ENCODE measurements at regions not wholly inside any gene's neighbourhood (a gene's known extent, or its start where the extent isn't known, plus 50 kb on each side); places are given as distances from the start of the nearest gene placed in this dataset.

GRCh38 chr10:78474743-78475142 lies 441.1 kb downstream of the RPS24 start:
- H3K4me1 ChIP-seq (ENCODE audit: control insufficient read depth in 1 of 2, insufficient read depth in 2 of 2, low read length in 2 of 2), result peaks cover 0 to 29% of the 10 kb centered on the region in 2 donors
- H3K4me3 ChIP-seq (ENCODE audit: low read depth in 1 of 2, low read length in 2 of 2), result no peak overlapping the region
- H3K9me3 ChIP-seq (ENCODE audit: control insufficient read depth in 1 of 2, low read length in 2 of 2), result no peaks in the 10 kb centered on the region
- no peak overlapping the region for H3K27ac ChIP-seq (ENCODE audit: low read length)
- H3K36me3 ChIP-seq (ENCODE audit: control insufficient read depth in 1 of 2, insufficient read depth in 2 of 2, low read length in 2 of 2), result no peaks in the 10 kb centered on the region
- no peaks in the 10 kb centered on the region for H3K27me3 ChIP-seq (ENCODE audit: low read depth, low read length)

GRCh38 chr10:78475437-78475836 lies 441.8 kb downstream of the RPS24 start:
- Histone ChIP-seq H3K4me1 (ENCODE audit: control insufficient read depth in 1 of 2, insufficient read depth in 2 of 2, low read length in 2 of 2) (peaks cover 0 to 23% of the 10 kb centered on the region in 2 donors), H3K9me3 (ENCODE audit: control insufficient read depth in 1 of 2, low read length in 2 of 2) (no peaks in the 10 kb centered on the region), H3K4me3 (ENCODE audit: low read depth in 1 of 2, low read length in 2 of 2) (no peak overlapping the region), H3K27ac (ENCODE audit: low read length) (no peak overlapping the region), H3K27me3 (ENCODE audit: low read depth, low read length) (no peaks in the 10 kb centered on the region), H3K36me3 (ENCODE audit: control insufficient read depth in 1 of 2, insufficient read depth in 2 of 2, low read length in 2 of 2) (no peaks in the 10 kb centered on the region)

- no peak overlapping the region for H3K27ac ChIP-seq (ENCODE audit: low read length)
- peaks cover 0 to 16% of the 10 kb centered on the region in 2 donors for H3K4me1 ChIP-seq (ENCODE audit: control insufficient read depth in 1 of 2, insufficient read depth in 2 of 2, low read length in 2 of 2)
Measured at GRCh38 chr10:78476156-78476555, 442.5 kb downstream of the RPS24 start.

GRCh38 chr10:78476844-78477243 lies 443.2 kb downstream of the RPS24 start:
- no peak overlapping the region for H3K27ac ChIP-seq (ENCODE audit: low read length)
- no peaks in the 10 kb centered on the region for H3K27me3 ChIP-seq (ENCODE audit: low read depth, low read length)
- H3K36me3 ChIP-seq (ENCODE audit: control insufficient read depth in 1 of 2, insufficient read depth in 2 of 2, low read length in 2 of 2), result no peaks in the 10 kb centered on the region
- H3K9me3 ChIP-seq (ENCODE audit: control insufficient read depth in 1 of 2, low read length in 2 of 2), result no peaks in the 10 kb centered on the region
- H3K4me3 ChIP-seq (ENCODE audit: low read depth in 1 of 2, low read length in 2 of 2), result no peak overlapping the region
- peaks cover 0 to 9% of the 10 kb centered on the region in 2 donors for H3K4me1 ChIP-seq (ENCODE audit: control insufficient read depth in 1 of 2, insufficient read depth in 2 of 2, low read length in 2 of 2)

More at GRCh38 chr10:78476156-78476555, 442.5 kb downstream of the RPS24 start:
- Histone ChIP-seq H3K9me3 (ENCODE audit: control insufficient read depth in 1 of 2, low read length in 2 of 2) (no peaks in the 10 kb centered on the region), H3K4me3 (ENCODE audit: low read depth in 1 of 2, low read length in 2 of 2) (no peak overlapping the region), H3K36me3 (ENCODE audit: control insufficient read depth in 1 of 2, insufficient read depth in 2 of 2, low read length in 2 of 2) (no peaks in the 10 kb centered on the region), H3K27me3 (ENCODE audit: low read depth, low read length) (no peaks in the 10 kb centered on the region)

GRCh38 chr10:78478919-78479318 lies 445.3 kb downstream of the RPS24 start:
- Histone ChIP-seq H3K27me3 (ENCODE audit: low read depth, low read length) (no peaks in the 10 kb centered on the region), H3K4me1 (ENCODE audit: control insufficient read depth in 1 of 2, insufficient read depth in 2 of 2, low read length in 2 of 2) (no peaks in the 10 kb centered on the region), H3K9me3 (ENCODE audit: control insufficient read depth in 1 of 2, low read length in 2 of 2) (no peaks in the 10 kb centered on the region), H3K36me3 (ENCODE audit: control insufficient read depth in 1 of 2, insufficient read depth in 2 of 2, low read length in 2 of 2) (no peaks in the 10 kb centered on the region), H3K4me3 (ENCODE audit: low read depth in 1 of 2, low read length in 2 of 2) (no peak overlapping the region), H3K27ac (ENCODE audit: low read length) (no peak overlapping the region)

GRCh38 chr10:78479467-78479866 lies 445.8 kb downstream of the RPS24 start:
- no peaks in the 10 kb centered on the region for H3K4me1 ChIP-seq (ENCODE audit: control insufficient read depth in 1 of 2, insufficient read depth in 2 of 2, low read length in 2 of 2)
- H3K36me3 ChIP-seq (ENCODE audit: control insufficient read depth in 1 of 2, insufficient read depth in 2 of 2, low read length in 2 of 2), result no peaks in the 10 kb centered on the region
- H3K9me3 ChIP-seq (ENCODE audit: control insufficient read depth in 1 of 2, low read length in 2 of 2), result no peaks in the 10 kb centered on the region
- no peak overlapping the region for H3K4me3 ChIP-seq (ENCODE audit: low read depth in 1 of 2, low read length in 2 of 2)
- no peak overlapping the region for H3K27ac ChIP-seq (ENCODE audit: low read length)
- no peaks in the 10 kb centered on the region for H3K27me3 ChIP-seq (ENCODE audit: low read depth, low read length)

- Histone ChIP-seq H3K27me3 (ENCODE audit: low read depth, low read length) (no peaks in the 10 kb centered on the region), H3K36me3 (ENCODE audit: control insufficient read depth in 1 of 2, insufficient read depth in 2 of 2, low read length in 2 of 2) (no peaks in the 10 kb centered on the region), H3K9me3 (ENCODE audit: control insufficient read depth in 1 of 2, low read length in 2 of 2) (no peaks in the 10 kb centered on the region)
Measured at GRCh38 chr10:78481842-78482241, 448.2 kb downstream of the RPS24 start.

GRCh38 chr10:78483641-78484040 lies 450.0 kb downstream of the RPS24 start:
- H3K4me1 ChIP-seq (ENCODE audit: control insufficient read depth in 1 of 2, insufficient read depth in 2 of 2, low read length in 2 of 2), result no peaks in the 10 kb centered on the region
- H3K4me3 ChIP-seq (ENCODE audit: low read depth in 1 of 2, low read length in 2 of 2), result no peak overlapping the region
- H3K27me3 ChIP-seq (ENCODE audit: low read depth, low read length), result no peaks in the 10 kb centered on the region
- H3K36me3 ChIP-seq (ENCODE audit: control insufficient read depth in 1 of 2, insufficient read depth in 2 of 2, low read length in 2 of 2), result no peaks in the 10 kb centered on the region
- H3K9me3 ChIP-seq (ENCODE audit: control insufficient read depth in 1 of 2, low read length in 2 of 2), result no peaks in the 10 kb centered on the region
- H3K27ac ChIP-seq (ENCODE audit: low read length), result no peak overlapping the region

More at GRCh38 chr10:78481842-78482241, 448.2 kb downstream of the RPS24 start:
- Histone ChIP-seq H3K4me1 (ENCODE audit: control insufficient read depth in 1 of 2, insufficient read depth in 2 of 2, low read length in 2 of 2) (no peaks in the 10 kb centered on the region), H3K27ac (ENCODE audit: low read length) (no peak overlapping the region), H3K4me3 (ENCODE audit: low read depth in 1 of 2, low read length in 2 of 2) (no peak overlapping the region)

GRCh38 chr10:78489034-78489433 lies 455.4 kb downstream of the RPS24 start:
- H3K27me3 ChIP-seq (ENCODE audit: low read depth, low read length), result no peaks in the 10 kb centered on the region
- H3K4me1 ChIP-seq (ENCODE audit: control insufficient read depth in 1 of 2, insufficient read depth in 2 of 2, low read length in 2 of 2), result no peaks in the 10 kb centered on the region
- H3K9me3 ChIP-seq (ENCODE audit: control insufficient read depth in 1 of 2, low read length in 2 of 2), result peaks cover 0 to 6% of the 10 kb centered on the region in 2 donors
- H3K4me3 ChIP-seq (ENCODE audit: low read depth in 1 of 2, low read length in 2 of 2), result no peak overlapping the region
- H3K27ac ChIP-seq (ENCODE audit: low read length), result no peak overlapping the region
- H3K36me3 ChIP-seq (ENCODE audit: control insufficient read depth in 1 of 2, insufficient read depth in 2 of 2, low read length in 2 of 2), result no peaks in the 10 kb centered on the region

- no peaks in the 10 kb centered on the region for H3K4me1 ChIP-seq (ENCODE audit: control insufficient read depth in 1 of 2, insufficient read depth in 2 of 2, low read length in 2 of 2)
- H3K27me3 ChIP-seq (ENCODE audit: low read depth, low read length), result no peaks in the 10 kb centered on the region
- no peaks in the 10 kb centered on the region for H3K36me3 ChIP-seq (ENCODE audit: control insufficient read depth in 1 of 2, insufficient read depth in 2 of 2, low read length in 2 of 2)
- no peak overlapping the region for H3K4me3 ChIP-seq (ENCODE audit: low read depth in 1 of 2, low read length in 2 of 2)
- no peak overlapping the region for H3K27ac ChIP-seq (ENCODE audit: low read length)
- peaks cover 0 to 6% of the 10 kb centered on the region in 2 donors for H3K9me3 ChIP-seq (ENCODE audit: control insufficient read depth in 1 of 2, low read length in 2 of 2)
Measured at GRCh38 chr10:78491812-78492211, 458.1 kb downstream of the RPS24 start.

- Histone ChIP-seq H3K27ac (ENCODE audit: low read length) (no peak overlapping the region), H3K4me3 (ENCODE audit: low read depth in 1 of 2, low read length in 2 of 2) (no peak overlapping the region), H3K36me3 (ENCODE audit: control insufficient read depth in 1 of 2, insufficient read depth in 2 of 2, low read length in 2 of 2) (no peaks in the 10 kb centered on the region), H3K27me3 (ENCODE audit: low read depth, low read length) (no peaks in the 10 kb centered on the region), H3K4me1 (ENCODE audit: control insufficient read depth in 1 of 2, insufficient read depth in 2 of 2, low read length in 2 of 2) (no peaks in the 10 kb centered on the region), H3K9me3 (ENCODE audit: control insufficient read depth in 1 of 2, low read length in 2 of 2) (peaks cover 0 to 6% of the 10 kb centered on the region in 2 donors)
Measured at GRCh38 chr10:78492424-78492823, 458.8 kb downstream of the RPS24 start.

GRCh38 chr10:78494179-78494578 lies 460.5 kb downstream of the RPS24 start:
- no peaks in the 10 kb centered on the region for H3K27me3 ChIP-seq (ENCODE audit: low read depth, low read length)
- H3K4me1 ChIP-seq (ENCODE audit: control insufficient read depth in 1 of 2, insufficient read depth in 2 of 2, low read length in 2 of 2), result no peaks in the 10 kb centered on the region
- no peak overlapping the region for H3K27ac ChIP-seq (ENCODE audit: low read length)
- H3K9me3 ChIP-seq (ENCODE audit: control insufficient read depth in 1 of 2, low read length in 2 of 2), result peaks cover 0 to 6% of the 10 kb centered on the region in 2 donors
- no peak overlapping the region for H3K4me3 ChIP-seq (ENCODE audit: low read depth in 1 of 2, low read length in 2 of 2)
- H3K36me3 ChIP-seq (ENCODE audit: control insufficient read depth in 1 of 2, insufficient read depth in 2 of 2, low read length in 2 of 2), result no peaks in the 10 kb centered on the region

Measured in muscle layer of duodenum (tissue), 2 donors.